ENCODE measurements at regions not wholly inside any gene's neighbourhood (a gene's known extent, or its start where the extent isn't known, plus 50 kb on each side); places are given as distances from the start of the nearest gene placed in this dataset.

DNA sequence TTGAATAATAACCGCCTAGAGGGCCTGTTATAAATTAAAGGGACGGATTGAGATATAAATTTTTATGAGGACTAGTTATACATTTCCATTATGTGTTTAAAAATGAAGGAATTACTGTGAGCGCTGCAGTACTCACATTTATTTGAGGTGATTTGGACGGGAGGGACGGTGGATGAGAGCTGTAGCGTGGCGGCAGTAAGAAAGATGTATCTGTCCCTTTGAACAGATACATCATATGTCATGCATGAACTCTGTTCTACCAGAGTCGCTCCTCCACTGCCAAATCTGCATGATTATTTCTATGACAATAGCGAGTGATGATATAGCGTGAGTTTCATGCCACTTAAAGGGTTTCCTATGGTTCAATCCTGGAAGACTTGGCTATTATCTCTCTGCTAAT is 538.8 kb downstream of the MCTP2 start:
- DNase-seq: no peak

DNA sequence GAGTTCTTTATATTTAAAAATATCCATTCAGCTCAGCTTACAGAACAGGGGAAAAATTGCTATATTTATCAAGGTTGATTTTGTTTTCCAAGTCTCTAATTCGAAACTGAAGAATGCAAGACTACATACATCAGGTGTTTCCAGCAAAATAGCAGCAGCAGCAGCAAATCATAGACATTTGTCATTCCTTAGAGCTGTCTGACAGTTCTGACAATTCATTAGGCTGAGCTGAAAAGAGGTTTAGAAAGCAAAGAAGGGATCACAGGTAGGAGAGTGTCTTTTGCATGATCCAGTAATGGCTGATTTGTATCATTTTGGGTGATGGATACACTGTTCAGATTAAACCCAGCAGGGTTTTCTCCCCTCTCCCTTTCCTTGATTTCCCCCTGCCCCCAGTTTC is 545.7 kb downstream of the MCTP2 start:
- no peak for DNase-seq

GRCh38 chr15:94778840-94779239 is 547.5 kb downstream of the MCTP2 start:
- no peak for DNase-seq

GRCh38 chr15:94780166-94780565 is 548.8 kb downstream of the MCTP2 start:
- DNase-seq: no peak

DNA sequence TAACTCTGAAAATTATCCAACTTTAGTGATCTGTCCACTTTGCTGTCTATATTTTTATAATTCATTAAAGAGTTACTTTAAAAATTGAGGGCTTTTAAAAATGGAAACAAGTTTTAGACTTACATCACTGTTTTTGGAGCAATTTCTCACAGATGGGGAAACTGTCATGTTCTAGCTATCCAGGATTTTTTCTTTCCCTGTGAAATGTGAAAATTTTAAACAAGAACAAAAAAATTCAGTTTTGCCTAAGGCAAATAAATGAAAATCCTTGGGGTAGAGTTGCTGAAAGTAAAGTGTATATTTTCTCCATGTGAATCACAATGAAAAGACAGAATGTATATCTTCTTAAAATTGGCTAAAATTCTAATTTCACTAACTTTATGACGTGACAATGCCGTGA is 553.7 kb downstream of the MCTP2 start:
- no peak for DNase-seq

GRCh38 chr15:94791008-94791407 is 559.6 kb downstream of the MCTP2 start:
- DNase-seq: no peak

- no peak for DNase-seq
Observed at GRCh38 chr15:94791510-94791909, 560.1 kb downstream of the MCTP2 start.

GRCh38 chr15:94792196-94792595 is 560.8 kb downstream of the MCTP2 start:
- no peak for DNase-seq

- DNase-seq: no peak
Observed at GRCh38 chr15:94793207-94793606, 561.8 kb downstream of the MCTP2 start.

DNA sequence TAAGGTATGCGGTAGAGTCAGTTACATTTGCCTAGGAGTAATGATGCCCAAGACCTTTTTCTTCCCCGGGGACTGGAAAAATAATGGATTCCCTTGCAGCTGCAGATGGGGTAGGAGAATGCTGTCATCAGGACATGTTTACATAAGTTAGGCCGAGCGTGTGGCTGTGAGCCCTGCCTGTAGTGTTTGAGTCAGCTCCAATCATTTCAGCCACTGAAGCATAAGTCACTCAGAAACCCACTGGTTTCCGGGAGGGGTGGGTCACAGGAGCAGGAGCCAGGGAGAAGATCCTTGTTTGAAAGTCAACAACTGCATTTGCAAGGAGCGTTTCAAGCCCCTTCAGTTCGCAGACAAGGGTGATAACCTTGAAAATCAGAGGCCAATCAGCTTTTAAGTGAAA is 562.3 kb downstream of the MCTP2 start:
- DNase-seq: no peak

- no peak for DNase-seq
Observed at GRCh38 chr15:94804613-94805012, 573.3 kb downstream of the MCTP2 start.

- DNase-seq: no peak
Observed at GRCh38 chr15:94815110-94815731, 583.9 kb downstream of the MCTP2 start.

- DNase-seq: no peak
Observed at GRCh38 chr15:94815914-94816313, 584.6 kb downstream of the MCTP2 start.

- no peak for DNase-seq
Observed at GRCh38 chr15:94829887-94830884, 598.8 kb downstream of the MCTP2 start.

DNA sequence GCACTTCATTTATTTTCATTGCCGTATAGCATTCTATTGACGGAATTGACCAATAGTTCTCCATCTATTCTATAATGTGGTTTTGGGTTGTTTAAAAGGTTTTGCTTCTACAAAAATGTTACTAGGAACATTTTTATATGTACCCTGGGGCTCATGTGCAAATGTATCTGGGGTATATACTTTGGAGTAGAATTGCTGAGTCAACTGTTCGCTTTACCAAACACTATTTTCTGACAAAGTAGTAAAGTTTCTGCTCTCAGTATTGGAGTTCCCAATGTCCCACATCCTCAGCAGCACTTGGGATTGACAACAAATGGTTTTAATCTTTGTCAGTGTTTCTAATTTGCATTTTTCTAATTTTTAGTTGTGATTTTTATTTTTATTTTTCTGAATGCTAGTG is 602.6 kb downstream of the MCTP2 start:
- no peak for DNase-seq

GRCh38 chr15:94834494-94834893 is 603.1 kb downstream of the MCTP2 start:
- DNase-seq: no peak

DNA sequence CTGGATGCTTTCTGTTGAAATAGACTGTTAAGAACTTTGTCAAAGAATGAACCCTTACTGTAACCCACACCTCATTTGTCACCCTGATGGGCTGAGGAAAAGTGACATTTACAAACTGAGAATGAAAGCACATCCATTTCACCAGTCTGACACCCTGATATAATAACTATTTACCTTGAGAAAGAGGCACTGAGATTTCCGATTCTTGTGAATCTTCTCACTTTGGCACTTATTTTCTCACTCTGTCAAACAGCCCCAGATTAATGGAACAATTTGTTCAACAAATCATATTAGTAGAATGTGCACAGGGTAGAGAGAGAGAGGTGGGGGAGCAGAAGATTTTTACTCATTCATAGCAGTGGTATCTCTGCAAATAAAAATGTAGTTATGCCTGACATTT is 606.9 kb downstream of the MCTP2 start:
- DNase-seq: no peak

DNA sequence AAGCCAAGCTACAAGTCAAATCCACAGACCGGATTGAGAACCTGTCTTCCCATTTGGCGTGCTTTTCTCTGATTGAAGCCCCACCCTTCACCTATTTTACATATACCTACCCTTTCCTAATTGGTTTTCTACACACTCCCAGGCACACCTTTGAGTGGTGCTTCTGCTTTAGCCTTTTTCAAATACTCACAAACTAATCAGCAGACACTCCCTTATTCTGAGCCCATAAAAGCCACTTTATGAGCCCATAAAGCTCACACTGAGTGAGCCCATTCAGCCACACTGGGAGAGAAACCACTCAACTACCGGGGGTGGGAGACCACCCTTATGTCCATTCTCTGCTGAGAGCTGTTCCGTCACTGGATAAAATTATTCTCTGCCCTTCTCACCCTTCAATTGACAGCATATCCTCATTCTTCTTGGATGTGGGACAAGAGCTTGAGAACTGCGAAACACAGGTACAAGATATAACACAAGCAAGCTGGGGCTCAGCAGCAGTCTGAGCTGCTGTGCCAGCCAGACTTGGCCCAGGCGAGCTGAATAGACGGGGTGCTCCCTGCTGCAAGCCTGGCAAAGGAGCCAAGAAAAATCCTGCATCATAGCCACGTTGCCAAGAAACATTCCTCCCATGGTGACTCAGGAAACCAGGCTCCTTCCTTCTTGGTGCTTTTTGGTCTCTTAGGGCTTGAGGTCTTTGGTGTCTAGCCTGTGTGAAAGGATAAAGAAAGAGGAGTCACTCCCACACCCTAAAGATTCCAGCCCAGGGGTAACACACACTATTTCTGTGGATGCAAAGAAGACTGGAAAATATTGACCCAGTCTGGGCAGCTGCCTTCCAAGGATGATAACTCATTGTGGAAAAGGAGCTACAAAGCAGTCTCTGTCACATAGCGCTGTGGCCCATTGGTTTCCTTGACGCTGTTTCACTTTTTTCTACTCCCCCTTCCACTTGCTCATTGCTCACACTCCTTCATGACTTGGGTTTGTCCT is 609.7 kb downstream of the MCTP2 start:
- no peak for DNase-seq

- no peak for DNase-seq
Observed at GRCh38 chr15:94843060-94843459, 611.7 kb downstream of the MCTP2 start.

DNA sequence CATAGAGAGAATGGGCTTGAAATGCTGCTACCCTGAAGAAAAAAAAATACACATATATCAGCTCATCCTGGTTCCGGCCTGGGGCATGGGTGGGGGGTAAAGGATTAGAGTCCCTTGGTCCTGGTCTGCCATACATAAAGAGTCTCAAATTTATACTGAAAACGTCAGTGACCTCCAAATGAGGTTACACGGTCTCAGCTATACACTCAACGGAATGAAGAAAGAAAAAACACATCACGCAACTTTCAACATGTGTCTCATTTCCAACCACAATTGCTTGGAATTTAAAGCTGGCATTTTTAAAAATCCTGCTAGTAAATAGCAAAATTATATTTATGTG is 612.8 kb downstream of the MCTP2 start:
- DNase-seq: no peak

GRCh38 chr15:94844538-94845389 is 613.4 kb downstream of the MCTP2 start:
- DNase-seq: no peak

DNA sequence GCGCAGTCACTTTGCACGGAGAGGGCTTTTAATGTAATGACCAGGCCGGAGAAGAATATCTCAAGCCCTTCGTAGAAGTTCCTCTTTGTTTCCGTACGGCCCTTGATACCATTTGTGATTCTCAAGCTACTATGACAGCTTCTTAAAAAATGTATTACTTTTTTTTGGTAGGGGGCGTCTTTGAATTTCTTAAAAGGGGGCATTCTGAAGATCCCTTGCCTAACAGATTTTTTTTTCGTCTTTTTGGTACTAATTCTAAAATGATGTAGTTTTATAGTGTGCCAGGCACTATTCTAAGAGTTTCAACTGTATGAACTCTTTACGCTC is 614.0 kb downstream of the MCTP2 start:
- DNase-seq: no peak
